Right cardiac atrium (tissue), 5 donors: ENCODE measurements at regions not wholly inside any gene's neighbourhood (a gene's known extent, or its start where the extent isn't known, plus 50 kb on each side); places are given as distances from the start of the nearest gene placed in this dataset.
"Not testable (repeated sequence)": the region's sequence is repeated elsewhere in the genome, so short reads cannot be mapped to it uniquely, and the experiment has no call there.

Source experiments
- ATAC-seq, 2 donors: fragments of 200-7000 bp; cut with Tn5 transposase; one replicate each; pipeline versions ENCODE4 v1.8.0 to v1.9.1; 2020; ENCODE audit warnings: moderate library complexity in 2 of 2, mild to moderate bottlenecking in 1 of 2
- DNase-seq, 3 donors: peaks; one replicate each; pipeline ENCODE4 v3.0.0-alpha.2; 2020
- H3K27ac ChIP-seq: one replicate; pipeline ENCODE4 v1.5.1; 2013; ENCODE audit warnings: mild to moderate bottlenecking, low read length, control low read depth, moderate library complexity
- H3K27me3 ChIP-seq: one replicate; pipeline ENCODE4 v1.6.1; 2013; ENCODE audit not compliant: control insufficient read depth, insufficient read depth
- H3K4me1 ChIP-seq: one replicate; pipeline ENCODE4 v1.6.1; 2013; ENCODE audit warnings: low read length; ENCODE audit not compliant: control insufficient read depth, insufficient read depth
- H3K4me3 ChIP-seq: one replicate; pipeline ENCODE4 v1.5.1; 2013; ENCODE audit warnings: low read length, control low read depth
- H3K9me3 ChIP-seq: one replicate; pipeline ENCODE4 v1.6.1; 2013; ENCODE audit warnings: low read length; ENCODE audit not compliant: control insufficient read depth
- WGBS: extraction: QIAGEN DNeasy Blood & Tissue Kit; methylation state at CpG from one replicate; pipeline ENCODE4 v1.1.7; 2013; 5-methylcytosine and 5-hydroxymethylcytosine counted together
- intact Hi-C, 4 donors: fragments of 100-400 bp; cut with DNase I; formaldehyde crosslinking; loops; one replicate each; pipeline versions ENCODE4 v1.11.0 to v1.14.0; 2022 to 2023
- donor health status: healthy with polysubstance abuse.
- donor health status: DM: no; HTN: yes; CAD: no.
- donor health status: DM: no; HTN: no; CAD: no.
- donor health status: DM: no; HTN: yes; CAD: no; lungs with severe emphysema.
- donor health status: DM: yes; HTN: yes; CAD: no.

DNA sequence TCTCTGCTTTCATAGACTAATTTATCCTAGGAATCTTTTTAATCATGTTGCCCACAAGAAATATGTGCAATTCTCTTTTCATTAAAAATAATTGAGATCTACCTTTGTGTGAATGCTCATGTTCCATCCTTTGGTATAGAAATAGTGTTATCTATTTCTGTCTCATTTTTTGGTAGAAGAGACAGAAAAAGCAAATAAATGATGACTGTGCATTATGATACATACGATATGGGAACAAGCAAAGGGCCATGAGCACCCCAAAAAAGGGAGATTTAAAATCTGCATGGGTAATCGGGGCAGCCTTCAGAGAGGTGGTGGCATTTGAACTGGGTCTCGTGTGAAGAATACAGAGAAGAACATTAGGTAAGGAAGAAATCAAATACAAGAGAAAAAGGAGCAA lies 1197.5 kb upstream of the AUTS2 start:
- Histone ChIP-seq H3K27ac (no peak overlapping the region), H3K4me3 (no peak overlapping the region), H3K9me3 (no peaks in the 10 kb centered on the region), H3K4me1 (no peaks in the 10 kb centered on the region), H3K27me3 (no peaks in the 10 kb centered on the region)
- DNase-seq, result no peak
- ATAC-seq, result no peak
- WGBS, result 86% methylated on average over 3 of the region's 3 CpGs
- intact Hi-C loops, result no loop called here

DNA sequence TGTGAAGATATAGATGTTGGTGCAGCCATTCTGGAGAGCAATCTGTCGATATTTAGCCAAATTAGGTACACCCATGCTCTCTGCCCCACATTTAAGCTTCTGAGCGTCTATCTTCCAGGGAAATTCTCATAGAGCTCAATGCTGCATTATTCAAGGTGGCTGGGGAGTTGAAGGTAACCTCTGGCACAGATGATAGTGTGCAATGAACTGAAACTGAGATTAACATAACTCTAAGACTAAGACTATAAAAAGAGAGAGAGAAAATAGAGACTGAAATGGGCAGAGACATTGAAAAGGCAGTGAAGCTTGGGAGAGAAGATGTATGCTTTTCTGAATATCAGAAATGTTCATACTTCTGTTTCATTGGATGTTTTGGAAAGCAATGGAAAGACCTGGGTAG lies 1197.0 kb upstream of the AUTS2 start:
- 82% methylated on average over 2 of the region's 2 CpGs for WGBS
- intact Hi-C loops, result no loop called here
- no peaks in the 10 kb centered on the region for H3K4me1 ChIP-seq
- no peak overlapping the region for H3K4me3 ChIP-seq
- no peaks in the 10 kb centered on the region for H3K27me3 ChIP-seq
- no peak for ATAC-seq
- H3K9me3 ChIP-seq, result no peaks in the 10 kb centered on the region
- no peak for DNase-seq
- no peak overlapping the region for H3K27ac ChIP-seq

DNA sequence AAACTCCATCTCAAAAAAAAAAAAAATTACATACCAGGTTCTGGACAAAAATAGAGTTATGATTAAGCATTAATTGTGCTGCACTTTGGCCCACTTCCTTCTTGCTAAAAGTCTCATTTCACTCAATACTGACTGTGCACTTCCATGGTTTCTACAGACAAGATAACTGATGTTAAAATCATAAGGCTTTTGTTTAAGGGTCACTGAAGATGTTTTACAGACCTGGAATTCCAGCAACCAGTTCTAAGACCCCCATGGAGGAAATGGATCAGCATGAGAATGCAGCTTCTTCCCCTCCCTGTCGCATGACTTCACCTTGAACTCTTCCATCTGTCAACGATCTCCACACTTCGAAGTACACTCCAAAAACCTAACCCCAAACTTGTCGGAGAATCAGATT lies 1191.8 kb upstream of the AUTS2 start:
- no peaks in the 10 kb centered on the region for H3K27me3 ChIP-seq
- intact Hi-C loops, result no loop called here
- 52% methylated on average over 4 of the region's 4 CpGs for WGBS
- no peak for DNase-seq
- no peak for ATAC-seq
- no peaks in the 10 kb centered on the region for H3K4me1 ChIP-seq
- no peak overlapping the region for H3K4me3 ChIP-seq
- H3K9me3 ChIP-seq, result no peaks in the 10 kb centered on the region
- no peak overlapping the region for H3K27ac ChIP-seq

DNA sequence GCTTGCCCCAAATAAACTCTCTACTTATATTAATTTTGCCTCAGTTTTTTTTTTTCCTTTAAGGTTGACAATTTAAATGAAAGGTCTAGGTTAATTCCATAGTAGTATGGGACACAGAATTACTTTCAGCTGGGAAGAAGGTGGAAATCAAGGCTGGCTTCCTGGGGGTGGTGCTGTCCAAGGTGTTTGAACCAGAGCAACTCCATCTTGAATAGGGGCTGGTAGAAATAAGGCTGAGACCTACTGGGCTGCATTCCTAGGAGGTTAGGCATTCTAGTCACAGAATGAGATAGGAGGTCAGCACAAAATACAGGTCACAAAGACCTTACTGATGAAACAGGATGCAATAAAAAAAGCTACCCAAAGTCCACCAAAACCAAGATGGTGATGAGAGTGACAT lies 1190.8 kb upstream of the AUTS2 start:
- Histone ChIP-seq H3K9me3 (no peaks in the 10 kb centered on the region), H3K27ac (no peak overlapping the region), H3K4me3 (no peak overlapping the region), H3K4me1 (no peaks in the 10 kb centered on the region), H3K27me3 (no peaks in the 10 kb centered on the region)
- DNase-seq (no peak), ATAC-seq (no peak)
- intact Hi-C loops, result no loop called here

- Histone ChIP-seq H3K27ac (no peak overlapping the region), H3K9me3 (no peaks in the 10 kb centered on the region), H3K4me1 (no peaks in the 10 kb centered on the region), H3K4me3 (no peak overlapping the region), H3K27me3 (no peaks in the 10 kb centered on the region)
- ATAC-seq, result no peak
- intact Hi-C loops, result no loop called here
- 87% methylated on average over 1 of the region's 1 CpG for whole genome bisulfite sequencing
- DNase-seq, result no peak
These were observed 1189.4 kb upstream of the AUTS2 start for GRCh38 chr7:68408873-68409272.

- Histone ChIP-seq H3K4me1 (no peaks in the 10 kb centered on the region), H3K27ac (no peak overlapping the region), H3K27me3 (no peaks in the 10 kb centered on the region), H3K4me3 (no peak overlapping the region), H3K9me3 (no peaks in the 10 kb centered on the region)
- intact Hi-C loops, result no loop called here
- ATAC-seq (no peak), DNase-seq (no peak)
These were observed 1188.4 kb upstream of the AUTS2 start for GRCh38 chr7:68409851-68410250.

DNA sequence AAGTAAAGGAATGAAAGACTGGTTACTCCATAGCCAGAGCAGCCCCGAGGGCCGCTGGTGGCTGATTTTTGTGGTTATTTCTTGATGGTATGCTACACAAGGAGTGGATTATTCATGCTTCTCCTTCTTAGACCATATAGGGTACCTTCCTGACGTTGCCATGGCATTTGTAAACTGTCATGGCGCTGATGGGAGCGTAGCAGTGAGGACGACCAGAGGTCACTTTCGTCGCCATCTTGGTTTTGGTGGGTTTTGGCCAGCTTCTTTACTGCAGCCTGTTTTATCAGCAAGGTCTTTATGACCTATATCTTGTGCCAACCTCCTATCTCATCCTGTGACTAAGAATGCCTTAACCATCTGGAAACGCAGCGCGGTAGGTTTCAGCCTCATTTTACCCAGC lies 1187.6 kb upstream of the AUTS2 start:
- H3K4me3 ChIP-seq, ATAC-seq, DNase-seq, H3K9me3 ChIP-seq, intact Hi-C loops, H3K4me1 ChIP-seq, H3K27me3 ChIP-seq, H3K27ac ChIP-seq: not testable (repeated sequence)
- 93% methylated on average over 11 of the region's 11 CpGs for WGBS

GRCh38 chr7:68411742-68412141 lies 1186.5 kb upstream of the AUTS2 start:
- no peak for DNase-seq
- intact Hi-C loops, result no loop called here
- Histone ChIP-seq H3K4me3 (no peak overlapping the region), H3K27ac (no peak overlapping the region), H3K9me3 (no peaks in the 10 kb centered on the region), H3K27me3 (no peaks in the 10 kb centered on the region), H3K4me1 (no peaks in the 10 kb centered on the region)
- WGBS, result 72% methylated on average over 6 of the region's 6 CpGs
- ATAC-seq, result no peak

GRCh38 chr7:68414631-68415425 lies 1183.4 kb upstream of the AUTS2 start:
- WGBS, result 89% methylated on average over 2 of the region's 2 CpGs
- H3K27me3 ChIP-seq, result no peaks in the 10 kb centered on the region
- no peak overlapping the region for H3K4me3 ChIP-seq
- DNase-seq, result no peak
- no peak for ATAC-seq
- H3K4me1 ChIP-seq, result no peaks in the 10 kb centered on the region
- intact Hi-C loops, result no loop called here
- no peaks in the 10 kb centered on the region for H3K9me3 ChIP-seq
- H3K27ac ChIP-seq, result no peak overlapping the region

GRCh38 chr7:68417002-68417401 lies 1181.3 kb upstream of the AUTS2 start:
- WGBS, result 81% methylated on average over 2 of the region's 2 CpGs
- DNase-seq (no peak), ATAC-seq (no peak)
- Histone ChIP-seq H3K4me1 (no peaks in the 10 kb centered on the region), H3K9me3 (no peaks in the 10 kb centered on the region), H3K4me3 (no peak overlapping the region), H3K27me3 (no peaks in the 10 kb centered on the region), H3K27ac (no peak overlapping the region)
- intact Hi-C loops, result no loop called here

GRCh38 chr7:68417659-68418058 lies 1180.6 kb upstream of the AUTS2 start:
- 63% methylated on average over 1 of the region's 1 CpG for WGBS
- H3K4me3 ChIP-seq, result no peak overlapping the region
- DNase-seq, result no peak
- H3K9me3 ChIP-seq, result no peaks in the 10 kb centered on the region
- H3K27me3 ChIP-seq, result no peaks in the 10 kb centered on the region
- H3K4me1 ChIP-seq, result no peaks in the 10 kb centered on the region
- no peak for ATAC-seq
- no peak overlapping the region for H3K27ac ChIP-seq
- intact Hi-C loops, result no loop called here
